ENCODE measurements at regions not wholly inside any gene's neighbourhood (a gene's known extent, or its start where the extent isn't known, plus 50 kb on each side); places are given as distances from the start of the nearest gene placed in this dataset.

GRCh38 chr6:7048894-7049293, 58.9 kb upstream of the RREB1 start:
- peaks cover 9% of the 10 kb centered on the region for H3K27me3 Mint-ChIP-seq (ENCODE audit: insufficient read depth, low read depth)
- no peaks in the 10 kb centered on the region for H3K9me3 ChIP-seq (ENCODE audit: low read depth)
- peaks cover 50% of the 10 kb centered on the region for H3K27me3 ChIP-seq
- TF ChIP-seq CTCF (IDR thresholded peaks at IDR 0.05), result no peak
- TF ChIP-seq EZH2phosphoT487 (IDR thresholded peaks at IDR 0.05), result no peak
- TF ChIP-seq EZH2 (IDR thresholded peaks at IDR 0.05), result no peak
- no peak overlapping the region for H3K27ac ChIP-seq
- no peaks in the 10 kb centered on the region for H3K36me3 ChIP-seq
- H3K36me3 Mint-ChIP-seq, result no peaks in the 10 kb centered on the region
- H3K4me3 ChIP-seq, result no peak overlapping the region
- no peak for DNase-seq (ENCODE audit: low spot score)
- H2AFZ ChIP-seq (replicated peaks), result no peak overlapping the region
- no peaks in the 10 kb centered on the region for H3K9me3 Mint-ChIP-seq
- H3K27ac Mint-ChIP-seq, result no peak overlapping the region
- H3K4me2 ChIP-seq, result no peak overlapping the region
- H3K4me3 Mint-ChIP-seq, result no peak overlapping the region
- peaks cover 12% of the 10 kb centered on the region for H3K4me1 Mint-ChIP-seq
- H3K9ac ChIP-seq, result no peak overlapping the region
- H3K4me1 ChIP-seq, result peaks cover 9% of the 10 kb centered on the region
- no peaks in the 10 kb centered on the region for H4K20me1 ChIP-seq (ENCODE audit: low read depth)
- no peaks in the 10 kb centered on the region for H3K79me2 ChIP-seq (ENCODE audit: low read depth)
- H3F3A ChIP-seq (ENCODE audit: low read depth), result peaks cover 23% of the 10 kb centered on the region

- no peak overlapping the region for H3K4me3 Mint-ChIP-seq
- H3K9ac ChIP-seq, result no peak overlapping the region
- no peaks in the 10 kb centered on the region for H3K36me3 ChIP-seq
- TF ChIP-seq CTCF (IDR thresholded peaks at IDR 0.05) (no peak), EZH2 (IDR thresholded peaks at IDR 0.05) (no peak), EZH2phosphoT487 (IDR thresholded peaks at IDR 0.05) (no peak)
- H3K79me2 ChIP-seq (ENCODE audit: low read depth), result no peaks in the 10 kb centered on the region
- no peak overlapping the region for H3K27ac ChIP-seq
- peaks cover 9% of the 10 kb centered on the region for H3K27me3 Mint-ChIP-seq (ENCODE audit: insufficient read depth, low read depth)
- H3K4me2 ChIP-seq, result no peak overlapping the region
- no peaks in the 10 kb centered on the region for H4K20me1 ChIP-seq (ENCODE audit: low read depth)
- peaks cover 9% of the 10 kb centered on the region for H3K4me1 ChIP-seq
- no peak overlapping the region for H3K4me3 ChIP-seq
- no peaks in the 10 kb centered on the region for H3K36me3 Mint-ChIP-seq
- no peak for DNase-seq (ENCODE audit: low spot score)
- no peak overlapping the region for H2AFZ ChIP-seq (replicated peaks)
- peaks cover 12% of the 10 kb centered on the region for H3K4me1 Mint-ChIP-seq
- H3K27ac Mint-ChIP-seq, result no peak overlapping the region
- peaks cover 23% of the 10 kb centered on the region for H3F3A ChIP-seq (ENCODE audit: low read depth)
- H3K9me3 ChIP-seq (ENCODE audit: low read depth), result no peaks in the 10 kb centered on the region
- H3K9me3 Mint-ChIP-seq, result no peaks in the 10 kb centered on the region
- peaks cover 55% of the 10 kb centered on the region for H3K27me3 ChIP-seq
Measured at GRCh38 chr6:7050004-7050403, 57.8 kb upstream of the RREB1 start.

GRCh38 chr6:7050872-7051779, 56.6 kb upstream of the RREB1 start:
- H3K36me3 Mint-ChIP-seq, result no peaks in the 10 kb centered on the region
- no peaks in the 10 kb centered on the region for H3K79me2 ChIP-seq (ENCODE audit: low read depth)
- peak overlapping the region; percentile 76 for H3K4me3 Mint-ChIP-seq
- peaks cover 9% of the 10 kb centered on the region for H3K27me3 Mint-ChIP-seq (ENCODE audit: insufficient read depth, low read depth)
- H3F3A ChIP-seq (ENCODE audit: low read depth), result peaks cover 23% of the 10 kb centered on the region
- no peak overlapping the region for H3K27ac Mint-ChIP-seq
- peaks cover 9% of the 10 kb centered on the region for H3K4me1 ChIP-seq
- no peaks in the 10 kb centered on the region for H3K36me3 ChIP-seq
- peaks cover 55% of the 10 kb centered on the region for H3K27me3 ChIP-seq
- peak overlapping the region; percentile 70 for H3K4me3 ChIP-seq
- H3K4me2 ChIP-seq, result peak overlapping the region; percentile 93
- H3K27ac ChIP-seq, result no peak overlapping the region
- peaks cover 12% of the 10 kb centered on the region for H3K4me1 Mint-ChIP-seq
- peak; percentile 71 for DNase-seq (ENCODE audit: low spot score)
- no peaks in the 10 kb centered on the region for H3K9me3 ChIP-seq (ENCODE audit: low read depth)
- H2AFZ ChIP-seq (replicated peaks), result peak overlapping the region; percentile 99
- no peaks in the 10 kb centered on the region for H4K20me1 ChIP-seq (ENCODE audit: low read depth)
- TF ChIP-seq EZH2 (IDR thresholded peaks at IDR 0.05) (peak; percentile 76), CTCF (IDR thresholded peaks at IDR 0.05) (no peak)
- H3K9me3 Mint-ChIP-seq, result no peaks in the 10 kb centered on the region
- no peak overlapping the region for H3K9ac ChIP-seq

Measured in neural progenitor cell (in vitro differentiated cells).